H1 (cell line): ENCODE measurements at regions not wholly inside any gene's neighbourhood (a gene's known extent, or its start where the extent isn't known, plus 50 kb on each side); places are given as distances from the start of the nearest gene placed in this dataset.

ENCODE experiments used
- CTCF ChIP-seq, 3 experiments: IDR thresholded peaks; 1 replicate in 2 of 3; 2 replicates in 1 of 3; pipeline versions ENCODE4 v1.5.1 to v1.6.1; 2011; ENCODE audit warnings: low read length in 3 of 3, mild to moderate bottlenecking in 3 of 3, inconsistent platforms in 2 of 3, low read depth in 1 of 3, moderate library complexity in 1 of 3; ENCODE audit not compliant: insufficient read depth in 1 of 3; ENCODE audit errors: control extremely low read depth in 1 of 3
- FOSL1 ChIP-seq: IDR thresholded peaks from 2 replicates; pipeline ENCODE4 v1.6.1; 2011; ENCODE audit warnings: mild to moderate bottlenecking, low read depth, low read length, moderate library complexity; ENCODE audit not compliant: insufficient read depth
- MAX ChIP-seq: IDR thresholded peaks from 2 replicates; pipeline ENCODE4 v1.6.1; 2012; ENCODE audit warnings: inconsistent platforms
- POLR2A ChIP-seq, 2 experiments: IDR thresholded peaks; 1 replicate in 1 of 2; 2 replicates in 1 of 2; pipeline ENCODE4 v1.6.1; 2011; ENCODE audit warnings: low read depth in 2 of 2, low read length in 2 of 2, mild to moderate bottlenecking in 2 of 2; ENCODE audit errors: control extremely low read depth in 1 of 2
- SP4 ChIP-seq: IDR thresholded peaks from 2 replicates; pipeline ENCODE4 v1.6.1; 2012; ENCODE audit warnings: low read length, inconsistent platforms
- TAF1 ChIP-seq: IDR thresholded peaks from 2 replicates; pipeline ENCODE4 v1.6.1; 2011; ENCODE audit warnings: mild to moderate bottlenecking, low read depth, low read length

- TF ChIP-seq SP4 (no peak), POLR2A (IDR thresholded peaks at IDR 0.05; ENCODE audit: control extremely low read depth in 1 of 2, low read depth in 2 of 2, low read length in 2 of 2) (no peak), CTCF (IDR thresholded peaks at IDR 0.05; ENCODE audit: control extremely low read depth in 1 of 3, insufficient read depth in 1 of 3, low read depth in 1 of 3, low read length in 3 of 3) (no peak), FOSL1 (no peak), TAF1 (no peak), MAX (no peak)
Observed at GRCh38 chr6:139584599-139584998, 210.2 kb upstream of the CITED2 start.
